Suprapubic skin (tissue), 3 donors: ENCODE measurements at regions not wholly inside any gene's neighbourhood (a gene's known extent, or its start where the extent isn't known, plus 50 kb on each side); places are given as distances from the start of the nearest gene placed in this dataset.

ENCODE experiments used
- CTCF ChIP-seq, 2 donors: fragments of 200-600 bp in 1 of 2; fragments of 450-650 bp in 1 of 2; sonication (generic) in 1 of 2; IDR thresholded peaks; one replicate each; pipeline ENCODE4 v1.5.1; 2016 to 2019; ENCODE audit warnings: antibody characterized with exemption in 2 of 2, mild to moderate bottlenecking in 1 of 2, moderate library complexity in 1 of 2
- EP300 ChIP-seq: sonication (generic); formaldehyde crosslinking; IDR thresholded peaks from one replicate; pipeline ENCODE4 v1.6.1; 2017; ENCODE audit warnings: antibody characterized with exemption
- POLR2A ChIP-seq, 2 donors: fragments of 450-650 bp; IDR thresholded peaks; one replicate each; pipeline ENCODE4 v1.6.1; 2017; ENCODE audit warnings: antibody characterized with exemption in 2 of 2, mild to moderate bottlenecking in 2 of 2, moderate library complexity in 2 of 2

GRCh38 chr1:192959657-192960186 is 99.4 kb downstream of the UCHL5 start:
- TF ChIP-seq CTCF (IDR thresholded peaks at IDR 0.05) (no peak), POLR2A (IDR thresholded peaks at IDR 0.05) (no peak), EP300 (no peak)
